GM12872 (cell line): ENCODE measurements at regions not wholly inside any gene's neighbourhood (a gene's known extent, or its start where the extent isn't known, plus 50 kb on each side); places are given as distances from the start of the nearest gene placed in this dataset.

Experiments used
- TF ChIP-seq, protein P1 (sequence below): IDR thresholded peaks from 3 replicates; pipeline ENCODE4 v1.5.1; 2011; ENCODE audit warnings: low read depth, mild to moderate bottlenecking, low read length, moderate library complexity; ENCODE audit not compliant: insufficient read depth

DNA sequence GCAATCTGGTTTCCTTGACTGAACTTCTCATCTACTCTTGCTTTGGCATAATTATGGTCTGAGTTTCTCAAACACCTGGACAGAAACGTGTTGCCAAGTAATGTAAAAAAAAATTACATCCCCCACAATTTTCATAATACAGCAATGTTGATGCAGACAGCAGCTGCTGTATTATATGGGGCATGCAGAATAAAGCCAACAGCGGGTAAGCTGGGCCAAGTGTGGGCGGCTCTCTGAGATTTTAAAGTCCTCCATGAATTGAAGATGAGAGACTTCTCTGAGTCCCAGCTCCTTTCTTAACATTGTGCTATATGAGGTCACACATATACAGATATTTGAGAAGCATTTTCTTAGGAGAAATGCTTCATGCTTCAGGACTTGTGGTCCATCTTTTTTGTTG is 881.2 kb downstream of the GALC start:
- TF ChIP-seq, protein P1, sequence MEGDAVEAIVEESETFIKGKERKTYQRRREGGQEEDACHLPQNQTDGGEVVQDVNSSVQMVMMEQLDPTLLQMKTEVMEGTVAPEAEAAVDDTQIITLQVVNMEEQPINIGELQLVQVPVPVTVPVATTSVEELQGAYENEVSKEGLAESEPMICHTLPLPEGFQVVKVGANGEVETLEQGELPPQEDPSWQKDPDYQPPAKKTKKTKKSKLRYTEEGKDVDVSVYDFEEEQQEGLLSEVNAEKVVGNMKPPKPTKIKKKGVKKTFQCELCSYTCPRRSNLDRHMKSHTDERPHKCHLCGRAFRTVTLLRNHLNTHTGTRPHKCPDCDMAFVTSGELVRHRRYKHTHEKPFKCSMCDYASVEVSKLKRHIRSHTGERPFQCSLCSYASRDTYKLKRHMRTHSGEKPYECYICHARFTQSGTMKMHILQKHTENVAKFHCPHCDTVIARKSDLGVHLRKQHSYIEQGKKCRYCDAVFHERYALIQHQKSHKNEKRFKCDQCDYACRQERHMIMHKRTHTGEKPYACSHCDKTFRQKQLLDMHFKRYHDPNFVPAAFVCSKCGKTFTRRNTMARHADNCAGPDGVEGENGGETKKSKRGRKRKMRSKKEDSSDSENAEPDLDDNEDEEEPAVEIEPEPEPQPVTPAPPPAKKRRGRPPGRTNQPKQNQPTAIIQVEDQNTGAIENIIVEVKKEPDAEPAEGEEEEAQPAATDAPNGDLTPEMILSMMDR: no peak

DNA sequence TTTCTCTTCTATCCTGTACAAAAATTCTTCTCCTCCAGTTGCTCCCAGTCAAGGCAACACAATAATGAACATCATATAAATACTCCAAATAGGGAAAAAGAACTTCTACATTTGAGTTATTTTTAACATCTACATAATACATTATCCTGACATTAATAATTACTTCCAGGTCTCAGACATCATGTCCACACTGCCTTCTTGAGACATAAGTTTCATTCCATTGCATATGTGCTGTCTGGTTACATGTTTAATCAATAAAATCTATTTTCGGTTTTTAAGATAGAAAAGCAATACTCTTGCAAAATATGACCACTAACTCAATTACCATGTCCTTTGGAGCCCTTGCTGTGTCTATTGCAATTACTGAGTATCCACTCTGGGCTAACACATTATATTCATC is 881.9 kb downstream of the GALC start:
- TF ChIP-seq, protein P1: no peak

DNA sequence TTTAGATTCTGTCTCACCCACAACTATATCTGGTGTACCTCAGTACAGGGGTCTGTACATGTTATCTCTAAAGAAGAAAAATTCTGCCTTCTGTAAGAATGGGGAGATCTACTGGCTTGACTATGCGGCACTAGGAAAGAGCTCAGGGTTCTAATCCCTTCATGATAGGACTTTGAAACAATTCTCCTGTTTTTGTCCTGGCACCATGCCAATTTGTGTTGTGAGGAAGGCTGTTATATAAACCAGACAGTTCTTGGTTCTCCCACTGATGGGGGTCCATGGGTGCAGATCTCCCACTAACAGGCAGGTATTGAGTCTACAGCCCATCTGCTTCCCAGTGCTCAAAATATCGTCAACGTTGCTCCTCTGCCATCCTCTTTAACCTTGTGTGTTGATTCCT is 883.7 kb downstream of the GALC start:
- TF ChIP-seq, protein P1: no peak

DNA sequence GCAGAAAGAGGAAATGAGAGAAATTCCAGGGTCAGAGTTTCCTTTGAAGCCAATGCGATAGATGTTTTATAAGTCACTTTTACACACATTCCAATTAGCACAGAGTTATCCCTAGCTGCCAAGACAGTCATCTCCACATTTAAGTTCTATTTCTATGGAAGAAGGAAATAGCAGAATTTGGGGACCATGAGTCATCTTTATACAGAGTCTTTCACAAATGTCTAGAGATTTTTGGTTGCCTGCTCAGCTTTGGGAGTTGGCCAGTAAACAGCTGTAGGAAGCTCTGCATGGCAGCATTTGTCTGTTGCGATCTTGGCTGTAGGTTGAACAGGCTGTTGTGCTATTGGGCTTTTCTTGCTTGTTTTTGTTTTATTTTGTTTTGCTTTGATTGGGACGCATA is 884.3 kb downstream of the GALC start:
- TF ChIP-seq, protein P1: no peak

DNA sequence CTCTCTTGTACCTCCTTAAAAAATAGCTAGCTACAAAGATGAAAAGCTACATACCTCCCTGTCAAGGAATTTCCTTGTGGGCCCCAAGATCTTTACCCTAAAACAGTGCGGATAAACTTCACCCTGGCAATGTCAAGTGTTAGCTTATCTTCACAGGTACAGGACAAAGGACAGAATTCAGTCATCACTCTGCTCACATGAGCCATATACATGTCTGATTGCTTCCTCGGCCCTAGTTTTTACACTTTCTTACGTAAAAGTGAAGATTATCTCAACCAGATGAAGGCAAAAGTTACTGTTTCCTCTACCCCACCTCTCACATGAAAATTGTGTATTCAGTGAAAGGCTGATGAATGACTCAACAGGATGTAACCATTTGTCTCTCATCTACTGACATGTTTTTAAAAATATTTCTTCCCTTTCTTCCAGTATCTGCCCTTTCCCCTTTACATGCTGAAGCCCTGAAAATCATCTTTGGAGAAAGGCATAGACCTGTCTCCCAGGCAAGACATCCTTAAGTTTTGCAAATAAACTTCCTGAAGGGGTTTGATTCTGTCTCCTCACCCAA is 890.1 kb downstream of the GALC start:
- TF ChIP-seq, protein P1: no peak

DNA sequence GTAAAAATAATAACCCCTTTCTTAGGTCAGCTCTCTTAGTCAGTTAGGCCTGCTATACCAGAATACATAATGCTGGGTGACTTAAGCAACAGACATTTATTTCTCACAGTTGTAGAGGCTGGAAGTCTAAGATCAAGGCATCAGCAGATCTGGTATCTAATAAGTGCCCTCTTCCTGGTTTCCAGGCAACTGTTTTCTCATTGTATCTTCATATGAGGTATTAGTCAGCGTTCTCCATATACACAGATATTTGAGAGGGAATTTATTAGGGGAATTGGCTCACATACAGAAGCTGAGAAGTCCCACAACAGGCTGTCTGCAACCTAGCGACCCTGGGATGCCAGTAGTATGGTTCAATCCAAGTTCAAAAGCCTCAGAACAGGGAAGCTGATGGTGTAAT is 896.0 kb downstream of the GALC start:
- TF ChIP-seq, protein P1: no peak

DNA sequence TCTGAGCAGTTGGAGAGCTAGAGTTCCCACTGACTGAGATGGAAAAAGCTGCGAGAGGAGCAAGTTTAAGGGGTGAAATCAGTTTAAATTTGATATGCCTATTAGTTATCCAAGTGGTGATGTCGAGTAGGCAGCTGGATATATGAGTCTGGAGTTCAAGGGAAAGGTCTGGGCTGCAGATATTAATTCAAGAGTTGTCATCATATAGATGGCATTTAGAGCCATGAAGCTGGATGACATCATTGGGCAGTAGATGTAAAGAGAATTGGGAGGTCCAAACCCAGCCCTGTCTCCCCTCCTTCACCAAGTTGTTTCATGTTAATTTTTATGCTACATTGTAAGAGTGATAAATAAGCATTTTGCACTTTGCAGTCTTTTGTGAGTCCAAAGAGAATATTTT is 898.1 kb downstream of the GALC start:
- TF ChIP-seq, protein P1: no peak
